ENCODE measurements at regions not wholly inside any gene's neighbourhood (a gene's known extent, or its start where the extent isn't known, plus 50 kb on each side); places are given as distances from the start of the nearest gene placed in this dataset.

- DNase-seq (ENCODE audit: low read depth), result no peak
- TF ChIP-seq POLR2A (IDR thresholded peaks at IDR 0.05; ENCODE audit: extremely low read depth, insufficient read length) (no peak), MAX (IDR thresholded peaks at IDR 0.05; ENCODE audit: low read depth, low read length) (no peak), CTCF (IDR thresholded peaks at IDR 0.05; ENCODE audit: low read depth, low read length) (no peak), MYC (IDR thresholded peaks at IDR 0.05; ENCODE audit: low read depth, low read length) (no peak)
These were observed 193.6 kb upstream of the RASSF8 start for GRCh38 chr12:25764892-25765291.

GRCh38 chr12:25767606-25768005 lies 190.9 kb upstream of the RASSF8 start:
- H3K4me3 ChIP-seq (ENCODE audit: low read depth, low read length), result no peak overlapping the region
- no peak for DNase-seq (ENCODE audit: low read depth)
- TF ChIP-seq MYC (IDR thresholded peaks at IDR 0.05; ENCODE audit: low read depth, low read length) (no peak), POLR2A (IDR thresholded peaks at IDR 0.05; ENCODE audit: extremely low read depth, insufficient read length) (no peak), CTCF (IDR thresholded peaks at IDR 0.05; ENCODE audit: low read depth, low read length) (no peak), MAX (IDR thresholded peaks at IDR 0.05; ENCODE audit: low read depth, low read length) (no peak)

More at GRCh38 chr12:25764892-25765291, 193.6 kb upstream of the RASSF8 start:
- no peak overlapping the region for H3K4me3 ChIP-seq (ENCODE audit: low read depth, low read length)

- no peak for TF ChIP-seq CTCF (IDR thresholded peaks at IDR 0.05; ENCODE audit: low read depth, low read length)
- H3K4me3 ChIP-seq (ENCODE audit: low read depth, low read length), result no peak overlapping the region
- no peak for DNase-seq (ENCODE audit: low read depth)
These were observed 190.3 kb upstream of the RASSF8 start for GRCh38 chr12:25768151-25768550.

- H3K4me3 ChIP-seq (ENCODE audit: low read depth, low read length), result no peak overlapping the region
- TF ChIP-seq MYC (IDR thresholded peaks at IDR 0.05; ENCODE audit: low read depth, low read length) (0 out of 2 replicates have a peak, but pooled peaks have one; percentile 16), MAX (IDR thresholded peaks at IDR 0.05; ENCODE audit: low read depth, low read length) (no peak)
- peak; percentile 55 for DNase-seq (ENCODE audit: low read depth)
These were observed 189.2 kb upstream of the RASSF8 start for GRCh38 chr12:25769082-25769945.

- TF ChIP-seq MYC (IDR thresholded peaks at IDR 0.05; ENCODE audit: low read depth, low read length), result 0 out of 2 replicates have a peak, but pooled peaks have one; percentile 6
- no peak for TF ChIP-seq CTCF (IDR thresholded peaks at IDR 0.05; ENCODE audit: low read depth, low read length)
- no peak overlapping the region for H3K4me3 ChIP-seq (ENCODE audit: low read depth, low read length)
- peak; percentile 89 for DNase-seq (ENCODE audit: low read depth)
These were observed 187.4 kb upstream of the RASSF8 start for GRCh38 chr12:25771041-25771440.

GRCh38 chr12:25771476-25771875 lies 187.0 kb upstream of the RASSF8 start:
- no peak overlapping the region for H3K4me3 ChIP-seq (ENCODE audit: low read depth, low read length)
- DNase-seq (ENCODE audit: low read depth), result no peak
- TF ChIP-seq MYC (IDR thresholded peaks at IDR 0.05; ENCODE audit: low read depth, low read length), result 0 out of 2 replicates have a peak, but pooled peaks have one; percentile 1
- no peak for TF ChIP-seq POLR2A (IDR thresholded peaks at IDR 0.05; ENCODE audit: extremely low read depth, insufficient read length)

GRCh38 chr12:25775968-25776367 lies 182.5 kb upstream of the RASSF8 start:
- TF ChIP-seq MYC (IDR thresholded peaks at IDR 0.05; ENCODE audit: low read depth, low read length) (peak; percentile 83), POLR2A (IDR thresholded peaks at IDR 0.05; ENCODE audit: extremely low read depth, insufficient read length) (no peak), MAX (IDR thresholded peaks at IDR 0.05; ENCODE audit: low read depth, low read length) (peak; percentile 78), CTCF (IDR thresholded peaks at IDR 0.05; ENCODE audit: low read depth, low read length) (no peak)
- DNase-seq (ENCODE audit: low read depth), result peak; percentile 97
- no peak overlapping the region for H3K4me3 ChIP-seq (ENCODE audit: low read depth, low read length)
